GM23338 (cell line): ENCODE measurements at regions not wholly inside any gene's neighbourhood (a gene's known extent, or its start where the extent isn't known, plus 50 kb on each side); places are given as distances from the start of the nearest gene placed in this dataset.

Source experiments
- EZH2 ChIP-seq: fragments of 200-600 bp; sonication (generic); IDR thresholded peaks from one replicate; pipeline ENCODE4 v1.8.0; 2017; ENCODE audit warnings: antibody characterized with exemption, mild to moderate bottlenecking, low read depth; ENCODE audit not compliant: unreplicated experiment
- ZNF114 ChIP-seq: fragments of 250-450 bp; sonication (Bioruptor Pico); IDR thresholded peaks from 2 replicates; pipeline ENCODE4 v1.5.0; 2020; ENCODE audit warnings: mild to moderate bottlenecking, moderate library complexity
- TF ChIP-seq, protein P1 (sequence below), 2 experiments: fragments of 200-600 bp in 1 of 2; sonication (generic) in 1 of 2; conservative IDR thresholded peaks; 2 replicates each; pipeline versions ENCODE4 v1.5.1 to v1.6.1; 2016 to 2017; ENCODE audit warnings: antibody characterized with exemption in 2 of 2, low read depth in 2 of 2, mild to moderate bottlenecking in 2 of 2, moderate library complexity in 1 of 2

DNA sequence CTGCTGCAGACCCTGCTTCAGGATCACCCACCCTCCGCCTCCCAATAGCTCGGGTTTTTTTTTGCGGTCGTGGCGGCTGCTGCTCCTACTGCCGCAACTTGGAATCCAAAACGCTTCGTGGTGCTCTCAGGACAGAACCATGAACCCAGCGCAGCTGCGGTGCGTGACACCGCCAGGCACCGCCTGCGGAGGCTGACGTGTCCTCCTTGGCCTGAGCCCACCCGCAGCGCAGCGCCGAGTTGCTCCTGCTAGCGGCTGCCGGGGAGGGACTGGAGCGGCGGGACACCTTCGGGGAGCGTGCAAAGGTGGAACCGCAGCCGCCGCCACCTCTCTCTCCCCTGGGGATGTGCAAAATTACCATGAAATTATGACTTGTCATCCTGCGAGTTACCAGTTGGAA is 1893.0 kb downstream of the TP53TG3F start:
- TF ChIP-seq, protein P1, sequence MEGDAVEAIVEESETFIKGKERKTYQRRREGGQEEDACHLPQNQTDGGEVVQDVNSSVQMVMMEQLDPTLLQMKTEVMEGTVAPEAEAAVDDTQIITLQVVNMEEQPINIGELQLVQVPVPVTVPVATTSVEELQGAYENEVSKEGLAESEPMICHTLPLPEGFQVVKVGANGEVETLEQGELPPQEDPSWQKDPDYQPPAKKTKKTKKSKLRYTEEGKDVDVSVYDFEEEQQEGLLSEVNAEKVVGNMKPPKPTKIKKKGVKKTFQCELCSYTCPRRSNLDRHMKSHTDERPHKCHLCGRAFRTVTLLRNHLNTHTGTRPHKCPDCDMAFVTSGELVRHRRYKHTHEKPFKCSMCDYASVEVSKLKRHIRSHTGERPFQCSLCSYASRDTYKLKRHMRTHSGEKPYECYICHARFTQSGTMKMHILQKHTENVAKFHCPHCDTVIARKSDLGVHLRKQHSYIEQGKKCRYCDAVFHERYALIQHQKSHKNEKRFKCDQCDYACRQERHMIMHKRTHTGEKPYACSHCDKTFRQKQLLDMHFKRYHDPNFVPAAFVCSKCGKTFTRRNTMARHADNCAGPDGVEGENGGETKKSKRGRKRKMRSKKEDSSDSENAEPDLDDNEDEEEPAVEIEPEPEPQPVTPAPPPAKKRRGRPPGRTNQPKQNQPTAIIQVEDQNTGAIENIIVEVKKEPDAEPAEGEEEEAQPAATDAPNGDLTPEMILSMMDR (conservative IDR thresholded peaks at IDR 0.05; ENCODE audit: low read depth in 2 of 2), result no peak
- TF ChIP-seq ZNF114 (CRISPR knock-in tag), result no peak
- no peak for TF ChIP-seq EZH2
